ENCODE measurements at regions not wholly inside any gene's neighbourhood (a gene's known extent, or its start where the extent isn't known, plus 50 kb on each side); places are given as distances from the start of the nearest gene placed in this dataset.

DNA sequence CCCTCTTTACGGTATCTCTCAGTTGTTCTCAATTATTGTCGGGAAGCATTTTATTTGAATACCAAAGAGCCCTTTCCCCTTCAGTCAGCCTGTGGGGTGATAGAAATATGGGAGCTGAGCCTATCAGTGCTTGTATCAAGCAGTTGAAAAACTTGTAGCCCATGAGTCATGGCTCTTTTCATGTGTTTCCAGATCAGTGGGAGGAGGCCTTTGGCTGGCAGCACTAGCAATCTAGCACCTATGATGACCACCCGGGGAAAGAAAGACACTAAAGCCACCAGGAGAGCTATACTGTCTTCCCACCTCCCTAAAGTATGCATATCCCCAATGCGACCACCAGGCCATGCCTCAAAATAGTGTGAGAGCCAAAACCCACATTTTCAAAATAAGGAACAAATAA is 696.9 kb upstream of the C9orf72 start:
- H4K20me1 ChIP-seq (ENCODE audit: control insufficient read depth, extremely low read depth, insufficient read depth, low read length), result no peaks in the 10 kb centered on the region
- FAIRE-seq, result peak; percentile 43

DNA sequence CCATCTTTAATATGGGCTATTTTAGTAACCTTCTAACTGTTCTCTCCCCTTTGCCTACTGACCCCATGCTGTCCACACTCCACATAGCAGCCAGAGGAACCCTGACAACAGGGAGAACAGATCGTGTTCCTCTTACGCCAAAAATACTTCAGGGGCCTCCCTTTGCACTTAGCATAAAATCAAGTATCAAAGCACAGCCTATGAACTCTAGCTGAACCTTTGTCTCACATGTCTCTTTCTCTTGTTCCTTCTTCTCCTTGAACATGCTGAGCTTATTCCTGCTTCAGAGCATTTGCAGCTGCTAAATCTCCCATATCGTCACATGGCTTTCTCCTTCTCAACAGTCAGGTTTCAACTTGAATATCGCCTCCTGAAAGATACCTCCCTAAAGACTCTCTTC is 698.8 kb upstream of the C9orf72 start:
- dilution Hi-C loops (cut with MboI; ENCODE audit: extremely low pct_ligation_motif_present, low sequenced_read_pairs), result no loop called here
- Histone ChIP-seq H3K79me2 (ENCODE audit: control insufficient read depth, insufficient read depth, low read length) (no peaks in the 10 kb centered on the region), H3K9me3 (ENCODE audit: control insufficient read depth, low read depth, low read length) (no peaks in the 10 kb centered on the region), H3K36me3 (ENCODE audit: control insufficient read depth in 2 of 2, extremely low read depth in 1 of 2, insufficient read depth in 2 of 2, low read length in 2 of 2) (no peaks in the 10 kb centered on the region), H2AFZ (ENCODE audit: control insufficient read depth, low read length) (no peak overlapping the region), H3K4me1 (ENCODE audit: control insufficient read depth, extremely low read depth, insufficient read depth, low read length) (peaks cover 2% of the 10 kb centered on the region), H3K27me3 (ENCODE audit: control insufficient read depth, extremely low read depth, insufficient read depth, low read length) (no peaks in the 10 kb centered on the region), H3K9ac (ENCODE audit: control insufficient read depth, extremely low read depth, insufficient read depth, low read length) (no peak overlapping the region), H3K27ac (ENCODE audit: control insufficient read depth, insufficient read depth, low read length) (no peak overlapping the region), H4K20me1 (ENCODE audit: control insufficient read depth, extremely low read depth, insufficient read depth, low read length) (no peaks in the 10 kb centered on the region), H3K4me3 (ENCODE audit: control insufficient read depth in 2 of 3, extremely low read depth in 1 of 3, insufficient read depth in 2 of 3, low read depth in 1 of 3, low read length in 3 of 3) (no peak overlapping the region), H3K4me2 (ENCODE audit: control insufficient read depth, extremely low read depth, insufficient read depth, low read depth, low read length) (no peak overlapping the region), H3K9me1 (ENCODE audit: control insufficient read depth, extremely low read depth, insufficient read depth, low read length) (no peaks in the 10 kb centered on the region)
- FAIRE-seq, result no peak
- DNase-seq (ENCODE audit: low read depth, low spot score), result no peak
- no peak for TF ChIP-seq CTCF (optimal IDR thresholded peaks at IDR 0.05 in 1 of 3, IDR thresholded peaks at IDR 0.05 in 1 of 3, conservative IDR thresholded peaks at IDR 0.05 in 1 of 3; ENCODE audit: extremely low read depth in 1 of 3, insufficient read depth in 2 of 3, low read length in 3 of 3)
- no peak for TF ChIP-seq EZH2 (IDR thresholded peaks at IDR 0.05; ENCODE audit: low read length)

More for the DNA sequence above, 696.9 kb upstream of the C9orf72 start:
- H3K79me2 ChIP-seq (ENCODE audit: control insufficient read depth, insufficient read depth, low read length), result no peaks in the 10 kb centered on the region
- no peaks in the 10 kb centered on the region for H3K9me1 ChIP-seq (ENCODE audit: control insufficient read depth, extremely low read depth, insufficient read depth, low read length)
- DNase-seq (ENCODE audit: low read depth, low spot score), result no peak
- H3K9me3 ChIP-seq (ENCODE audit: control insufficient read depth, low read depth, low read length), result no peaks in the 10 kb centered on the region
- peaks cover 2% of the 10 kb centered on the region for H3K4me1 ChIP-seq (ENCODE audit: control insufficient read depth, extremely low read depth, insufficient read depth, low read length)
- no peaks in the 10 kb centered on the region for H3K36me3 ChIP-seq (ENCODE audit: control insufficient read depth in 2 of 2, extremely low read depth in 1 of 2, insufficient read depth in 2 of 2, low read length in 2 of 2)
- TF ChIP-seq EZH2 (IDR thresholded peaks at IDR 0.05; ENCODE audit: low read length) (no peak), CTCF (optimal IDR thresholded peaks at IDR 0.05 in 1 of 3, IDR thresholded peaks at IDR 0.05 in 1 of 3, conservative IDR thresholded peaks at IDR 0.05 in 1 of 3; ENCODE audit: extremely low read depth in 1 of 3, insufficient read depth in 2 of 3, low read length in 3 of 3) (no peak)
- H2AFZ ChIP-seq (ENCODE audit: control insufficient read depth, low read length), result no peak overlapping the region
- dilution Hi-C loops (cut with MboI; ENCODE audit: extremely low pct_ligation_motif_present, low sequenced_read_pairs), result no loop called here
- H3K27ac ChIP-seq (ENCODE audit: control insufficient read depth, insufficient read depth, low read length), result no peak overlapping the region
- H3K4me2 ChIP-seq (ENCODE audit: control insufficient read depth, extremely low read depth, insufficient read depth, low read depth, low read length), result no peak overlapping the region
- H3K4me3 ChIP-seq (ENCODE audit: control insufficient read depth in 2 of 3, extremely low read depth in 1 of 3, insufficient read depth in 2 of 3, low read depth in 1 of 3, low read length in 3 of 3), result no peak overlapping the region
- H3K27me3 ChIP-seq (ENCODE audit: control insufficient read depth, extremely low read depth, insufficient read depth, low read length), result no peaks in the 10 kb centered on the region
- no peak overlapping the region for H3K9ac ChIP-seq (ENCODE audit: control insufficient read depth, extremely low read depth, insufficient read depth, low read length)

Data from keratinocyte (primary cell).